ENCODE measurements at regions not wholly inside any gene's neighbourhood (a gene's known extent, or its start where the extent isn't known, plus 50 kb on each side); places are given as distances from the start of the nearest gene placed in this dataset.

- ChIA-PET CTCF (interaction anchor here (1.9 to 2.3 kb wide), 2 partner anchors 10 to 13 kb away, joined by 5 to 15 read pairs; no protein-coding TSS in a partner anchor), POLR2A (no interaction called here)
Observed at GRCh38 chr2:134197445-134197844, 56.4 kb upstream of the MGAT5 start.

GRCh38 chr2:134198006-134198634, 55.8 kb upstream of the MGAT5 start:
- ChIA-PET CTCF (interaction anchor here (1.2 to 2.3 kb wide), 3 partner anchors 9 to 80 kb away, joined by 4 to 15 read pairs (median 5); no protein-coding TSS in a partner anchor), POLR2A (interaction anchor here (1.0 kb wide), 1 partner anchor 78 kb away, joined by 4 read pairs; no protein-coding TSS in a partner anchor)

GRCh38 chr2:134199123-134199522, 54.7 kb upstream of the MGAT5 start:
- CTCF ChIA-PET, result interaction anchor here (2.3 kb wide), 1 partner anchor 8 kb away, joined by 15 read pairs; no protein-coding TSS in a partner anchor

GRCh38 chr2:134200036-134200618, 53.7 kb upstream of the MGAT5 start:
- CTCF ChIA-PET, result interaction anchor here (2.0 kb wide), 1 partner anchor 82 kb away, joined by 10 read pairs; no protein-coding TSS in a partner anchor
- POLR2A ChIA-PET, result no interaction called here

More at GRCh38 chr2:134199123-134199522, 54.7 kb upstream of the MGAT5 start:
- POLR2A ChIA-PET, result interaction anchor here (0.5 to 1.0 kb wide), 2 partner anchors 58 to 79 kb away, joined by 4 to 6 read pairs; no protein-coding TSS in a partner anchor

GRCh38 chr2:134201533-134201932, 52.3 kb upstream of the MGAT5 start:
- ChIA-PET CTCF (interaction anchor here (2.0 kb wide), 1 partner anchor 84 kb away, joined by 10 read pairs; no protein-coding TSS in a partner anchor), POLR2A (interaction anchor here (0.6 kb wide), 1 partner anchor 77 kb away, joined by 6 read pairs; no protein-coding TSS in a partner anchor)

- ChIA-PET POLR2A (interaction anchor here (0.6 kb wide), 1 partner anchor 78 kb away, joined by 6 read pairs; no protein-coding TSS in a partner anchor), CTCF (interaction anchor here (2.0 kb wide), 1 partner anchor 85 kb away, joined by 10 read pairs; no protein-coding TSS in a partner anchor)
Observed at GRCh38 chr2:134202371-134202770, 51.5 kb upstream of the MGAT5 start.

GRCh38 chr2:134203175-134203574, 50.7 kb upstream of the MGAT5 start:
- CTCF ChIA-PET, result no interaction called here
- POLR2A ChIA-PET, result no interaction called here

All from activated CD8-positive, alpha-beta memory T cell treated with anti-CD3 and anti-CD28 coated beads for 36 hours (primary cell).